H1 (cell line): ENCODE measurements at regions not wholly inside any gene's neighbourhood (a gene's known extent, or its start where the extent isn't known, plus 50 kb on each side); places are given as distances from the start of the nearest gene placed in this dataset.

ENCODE experiments used
- ASH2L ChIP-seq: fragments of 200-600, 300-600 bp; sonication (generic); IDR thresholded peaks from one replicate; pipeline ENCODE4 v1.7.1; 2017; ENCODE audit warnings: low read length
- CBX8 ChIP-seq: fragments of 300-800, 300-1000 bp; sonication (generic); IDR thresholded peaks from 2 replicates; pipeline ENCODE4 v1.7.1; 2016; ENCODE audit warnings: low read depth, low read length, borderline replicate concordance
- HDAC2 ChIP-seq, 2 experiments: fragments of 300-600 bp in 1 of 2; sonication (generic) in 1 of 2; IDR thresholded peaks; 2 replicates each; pipeline ENCODE4 v1.6.1; 2011 to 2012; ENCODE audit warnings: low read depth in 2 of 2, low read length in 2 of 2, mild to moderate bottlenecking in 2 of 2, moderate library complexity in 2 of 2, borderline replicate concordance in 1 of 2, inconsistent platforms in 1 of 2
- RBBP5 ChIP-seq: IDR thresholded peaks from 2 replicates; pipeline ENCODE4 v1.7.1; 2012; ENCODE audit warnings: low read depth, mild to moderate bottlenecking, inconsistent platforms, low read length, moderate library complexity, borderline replicate concordance
- TF ChIP-seq, protein P1 (sequence below): fragments of 300-600 bp; sonication (generic); IDR thresholded peaks from 2 replicates; pipeline ENCODE4 v1.7.1; 2012; ENCODE audit warnings: low read length, moderate library complexity, mild to moderate bottlenecking, inconsistent platforms; ENCODE audit not compliant: insufficient replicate concordance

GRCh38 chr16:80314042-80314441 is 226.8 kb upstream of the DYNLRB2 start (continued):
- TF ChIP-seq, protein P1, sequence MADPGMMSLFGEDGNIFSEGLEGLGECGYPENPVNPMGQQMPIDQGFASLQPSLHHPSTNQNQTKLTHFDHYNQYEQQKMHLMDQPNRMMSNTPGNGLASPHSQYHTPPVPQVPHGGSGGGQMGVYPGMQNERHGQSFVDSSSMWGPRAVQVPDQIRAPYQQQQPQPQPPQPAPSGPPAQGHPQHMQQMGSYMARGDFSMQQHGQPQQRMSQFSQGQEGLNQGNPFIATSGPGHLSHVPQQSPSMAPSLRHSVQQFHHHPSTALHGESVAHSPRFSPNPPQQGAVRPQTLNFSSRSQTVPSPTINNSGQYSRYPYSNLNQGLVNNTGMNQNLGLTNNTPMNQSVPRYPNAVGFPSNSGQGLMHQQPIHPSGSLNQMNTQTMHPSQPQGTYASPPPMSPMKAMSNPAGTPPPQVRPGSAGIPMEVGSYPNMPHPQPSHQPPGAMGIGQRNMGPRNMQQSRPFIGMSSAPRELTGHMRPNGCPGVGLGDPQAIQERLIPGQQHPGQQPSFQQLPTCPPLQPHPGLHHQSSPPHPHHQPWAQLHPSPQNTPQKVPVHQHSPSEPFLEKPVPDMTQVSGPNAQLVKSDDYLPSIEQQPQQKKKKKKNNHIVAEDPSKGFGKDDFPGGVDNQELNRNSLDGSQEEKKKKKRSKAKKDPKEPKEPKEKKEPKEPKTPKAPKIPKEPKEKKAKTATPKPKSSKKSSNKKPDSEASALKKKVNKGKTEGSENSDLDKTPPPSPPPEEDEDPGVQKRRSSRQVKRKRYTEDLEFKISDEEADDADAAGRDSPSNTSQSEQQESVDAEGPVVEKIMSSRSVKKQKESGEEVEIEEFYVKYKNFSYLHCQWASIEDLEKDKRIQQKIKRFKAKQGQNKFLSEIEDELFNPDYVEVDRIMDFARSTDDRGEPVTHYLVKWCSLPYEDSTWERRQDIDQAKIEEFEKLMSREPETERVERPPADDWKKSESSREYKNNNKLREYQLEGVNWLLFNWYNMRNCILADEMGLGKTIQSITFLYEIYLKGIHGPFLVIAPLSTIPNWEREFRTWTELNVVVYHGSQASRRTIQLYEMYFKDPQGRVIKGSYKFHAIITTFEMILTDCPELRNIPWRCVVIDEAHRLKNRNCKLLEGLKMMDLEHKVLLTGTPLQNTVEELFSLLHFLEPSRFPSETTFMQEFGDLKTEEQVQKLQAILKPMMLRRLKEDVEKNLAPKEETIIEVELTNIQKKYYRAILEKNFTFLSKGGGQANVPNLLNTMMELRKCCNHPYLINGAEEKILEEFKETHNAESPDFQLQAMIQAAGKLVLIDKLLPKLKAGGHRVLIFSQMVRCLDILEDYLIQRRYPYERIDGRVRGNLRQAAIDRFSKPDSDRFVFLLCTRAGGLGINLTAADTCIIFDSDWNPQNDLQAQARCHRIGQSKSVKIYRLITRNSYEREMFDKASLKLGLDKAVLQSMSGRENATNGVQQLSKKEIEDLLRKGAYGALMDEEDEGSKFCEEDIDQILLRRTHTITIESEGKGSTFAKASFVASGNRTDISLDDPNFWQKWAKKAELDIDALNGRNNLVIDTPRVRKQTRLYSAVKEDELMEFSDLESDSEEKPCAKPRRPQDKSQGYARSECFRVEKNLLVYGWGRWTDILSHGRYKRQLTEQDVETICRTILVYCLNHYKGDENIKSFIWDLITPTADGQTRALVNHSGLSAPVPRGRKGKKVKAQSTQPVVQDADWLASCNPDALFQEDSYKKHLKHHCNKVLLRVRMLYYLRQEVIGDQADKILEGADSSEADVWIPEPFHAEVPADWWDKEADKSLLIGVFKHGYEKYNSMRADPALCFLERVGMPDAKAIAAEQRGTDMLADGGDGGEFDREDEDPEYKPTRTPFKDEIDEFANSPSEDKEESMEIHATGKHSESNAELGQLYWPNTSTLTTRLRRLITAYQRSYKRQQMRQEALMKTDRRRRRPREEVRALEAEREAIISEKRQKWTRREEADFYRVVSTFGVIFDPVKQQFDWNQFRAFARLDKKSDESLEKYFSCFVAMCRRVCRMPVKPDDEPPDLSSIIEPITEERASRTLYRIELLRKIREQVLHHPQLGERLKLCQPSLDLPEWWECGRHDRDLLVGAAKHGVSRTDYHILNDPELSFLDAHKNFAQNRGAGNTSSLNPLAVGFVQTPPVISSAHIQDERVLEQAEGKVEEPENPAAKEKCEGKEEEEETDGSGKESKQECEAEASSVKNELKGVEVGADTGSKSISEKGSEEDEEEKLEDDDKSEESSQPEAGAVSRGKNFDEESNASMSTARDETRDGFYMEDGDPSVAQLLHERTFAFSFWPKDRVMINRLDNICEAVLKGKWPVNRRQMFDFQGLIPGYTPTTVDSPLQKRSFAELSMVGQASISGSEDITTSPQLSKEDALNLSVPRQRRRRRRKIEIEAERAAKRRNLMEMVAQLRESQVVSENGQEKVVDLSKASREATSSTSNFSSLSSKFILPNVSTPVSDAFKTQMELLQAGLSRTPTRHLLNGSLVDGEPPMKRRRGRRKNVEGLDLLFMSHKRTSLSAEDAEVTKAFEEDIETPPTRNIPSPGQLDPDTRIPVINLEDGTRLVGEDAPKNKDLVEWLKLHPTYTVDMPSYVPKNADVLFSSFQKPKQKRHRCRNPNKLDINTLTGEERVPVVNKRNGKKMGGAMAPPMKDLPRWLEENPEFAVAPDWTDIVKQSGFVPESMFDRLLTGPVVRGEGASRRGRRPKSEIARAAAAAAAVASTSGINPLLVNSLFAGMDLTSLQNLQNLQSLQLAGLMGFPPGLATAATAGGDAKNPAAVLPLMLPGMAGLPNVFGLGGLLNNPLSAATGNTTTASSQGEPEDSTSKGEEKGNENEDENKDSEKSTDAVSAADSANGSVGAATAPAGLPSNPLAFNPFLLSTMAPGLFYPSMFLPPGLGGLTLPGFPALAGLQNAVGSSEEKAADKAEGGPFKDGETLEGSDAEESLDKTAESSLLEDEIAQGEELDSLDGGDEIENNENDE, result no peak
- TF ChIP-seq ASH2L (no peak), CBX8 (no peak), RBBP5 (no peak), HDAC2 (IDR thresholded peaks at IDR 0.05; ENCODE audit: borderline replicate concordance in 1 of 2, low read depth in 2 of 2, low read length in 2 of 2) (no peak)
